ENCODE measurements at regions not wholly inside any gene's neighbourhood (a gene's known extent, or its start where the extent isn't known, plus 50 kb on each side); places are given as distances from the start of the nearest gene placed in this dataset.

DNA sequence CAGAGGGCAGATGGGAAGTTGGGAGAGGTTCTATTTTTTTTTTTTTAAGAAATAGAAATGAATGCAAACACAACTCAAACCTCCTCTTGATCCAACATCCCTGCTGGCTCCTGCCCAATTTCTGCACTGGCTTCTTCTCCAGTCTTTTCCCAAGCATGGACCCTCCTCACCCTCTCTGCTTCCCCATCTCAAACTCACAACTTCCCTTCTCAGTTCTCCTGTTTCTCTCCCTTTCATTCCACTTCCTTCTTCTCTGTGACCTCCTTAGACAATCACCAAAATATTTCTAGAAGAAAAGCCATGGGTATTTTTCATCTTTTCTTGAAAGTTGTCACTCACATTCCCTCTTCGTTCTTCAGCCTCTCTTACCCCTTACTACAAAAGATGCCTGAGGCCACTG, 85.2 kb upstream of the VPREB1 start:
- no peaks in the 10 kb centered on the region for H3K4me1 ChIP-seq
- no peak overlapping the region for H3K27ac ChIP-seq
- no peak for TF ChIP-seq POLR2A (IDR thresholded peaks at IDR 0.05)
- TF ChIP-seq, protein P1, sequence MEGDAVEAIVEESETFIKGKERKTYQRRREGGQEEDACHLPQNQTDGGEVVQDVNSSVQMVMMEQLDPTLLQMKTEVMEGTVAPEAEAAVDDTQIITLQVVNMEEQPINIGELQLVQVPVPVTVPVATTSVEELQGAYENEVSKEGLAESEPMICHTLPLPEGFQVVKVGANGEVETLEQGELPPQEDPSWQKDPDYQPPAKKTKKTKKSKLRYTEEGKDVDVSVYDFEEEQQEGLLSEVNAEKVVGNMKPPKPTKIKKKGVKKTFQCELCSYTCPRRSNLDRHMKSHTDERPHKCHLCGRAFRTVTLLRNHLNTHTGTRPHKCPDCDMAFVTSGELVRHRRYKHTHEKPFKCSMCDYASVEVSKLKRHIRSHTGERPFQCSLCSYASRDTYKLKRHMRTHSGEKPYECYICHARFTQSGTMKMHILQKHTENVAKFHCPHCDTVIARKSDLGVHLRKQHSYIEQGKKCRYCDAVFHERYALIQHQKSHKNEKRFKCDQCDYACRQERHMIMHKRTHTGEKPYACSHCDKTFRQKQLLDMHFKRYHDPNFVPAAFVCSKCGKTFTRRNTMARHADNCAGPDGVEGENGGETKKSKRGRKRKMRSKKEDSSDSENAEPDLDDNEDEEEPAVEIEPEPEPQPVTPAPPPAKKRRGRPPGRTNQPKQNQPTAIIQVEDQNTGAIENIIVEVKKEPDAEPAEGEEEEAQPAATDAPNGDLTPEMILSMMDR (IDR thresholded peaks at IDR 0.05) = no peak
- no peaks in the 10 kb centered on the region for H3K36me3 ChIP-seq
- no peak for DNase-seq
- no peak overlapping the region for H3K4me3 ChIP-seq
- no peaks in the 10 kb centered on the region for H3K27me3 ChIP-seq
- H3K9me3 ChIP-seq = no peaks in the 10 kb centered on the region

DNA sequence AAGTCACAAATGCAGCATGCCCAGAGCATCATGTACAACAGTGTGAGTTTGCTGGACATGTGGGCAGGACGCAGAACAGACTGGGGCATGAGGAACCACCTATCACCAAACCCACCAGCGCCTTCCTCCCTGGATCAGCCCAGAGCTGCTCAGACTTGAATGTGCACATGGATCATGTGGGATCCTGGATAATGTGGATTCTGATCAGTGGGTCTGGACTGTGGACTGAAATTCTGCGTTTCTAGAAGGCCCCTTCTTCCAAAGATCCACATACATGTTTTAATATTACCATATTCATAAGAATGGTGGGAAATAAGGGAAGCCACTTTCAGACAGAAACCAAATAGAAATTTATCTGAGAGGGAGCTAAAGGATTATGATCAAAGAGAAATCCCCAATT, 85.6 kb upstream of the VPREB1 start:
- Histone ChIP-seq H3K27me3 (no peaks in the 10 kb centered on the region), H3K4me3 (no peak overlapping the region), H3K9me3 (no peaks in the 10 kb centered on the region), H3K27ac (no peak overlapping the region), H3K4me1 (no peaks in the 10 kb centered on the region), H3K36me3 (no peaks in the 10 kb centered on the region)
- no peak for TF ChIP-seq POLR2A (IDR thresholded peaks at IDR 0.05)
- TF ChIP-seq, protein P1 (IDR thresholded peaks at IDR 0.05) = no peak
- no peak for DNase-seq

DNA sequence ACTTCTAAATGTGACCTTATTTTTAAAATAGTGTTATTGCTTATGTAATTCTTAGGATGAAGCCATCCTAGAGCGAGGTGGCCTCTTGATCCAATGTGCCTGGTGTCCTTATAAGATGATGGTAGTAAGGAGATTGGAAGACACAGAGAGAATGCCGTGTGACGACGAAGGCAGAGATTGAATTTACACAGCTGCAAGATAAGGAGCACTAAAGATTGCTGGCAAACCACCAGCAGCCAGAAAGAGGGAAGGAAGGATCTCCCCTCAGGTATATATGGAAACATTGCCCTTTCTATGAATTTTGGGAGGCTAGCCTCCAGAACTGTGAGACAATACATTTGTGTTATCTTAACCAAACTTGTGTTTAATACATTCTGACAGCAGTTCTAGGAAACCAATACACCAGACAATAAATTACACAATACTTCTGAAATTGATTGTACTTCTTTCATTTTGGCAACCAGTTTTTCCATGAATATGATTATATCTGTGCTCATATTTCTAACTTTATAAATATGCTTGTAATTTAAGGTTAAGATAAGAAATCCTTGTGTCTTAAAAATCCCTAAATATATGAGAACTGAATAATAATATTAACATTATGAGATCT, 86.3 kb upstream of the VPREB1 start:
- no peaks in the 10 kb centered on the region for H3K27me3 ChIP-seq
- no peaks in the 10 kb centered on the region for H3K4me1 ChIP-seq
- DNase-seq = no peak
- H3K27ac ChIP-seq = no peak overlapping the region
- H3K36me3 ChIP-seq = no peaks in the 10 kb centered on the region
- no peaks in the 10 kb centered on the region for H3K9me3 ChIP-seq
- TF ChIP-seq POLR2A (IDR thresholded peaks at IDR 0.05) = no peak
- TF ChIP-seq, protein P1 (IDR thresholded peaks at IDR 0.05) = no peak
- no peak overlapping the region for H3K4me3 ChIP-seq

DNA sequence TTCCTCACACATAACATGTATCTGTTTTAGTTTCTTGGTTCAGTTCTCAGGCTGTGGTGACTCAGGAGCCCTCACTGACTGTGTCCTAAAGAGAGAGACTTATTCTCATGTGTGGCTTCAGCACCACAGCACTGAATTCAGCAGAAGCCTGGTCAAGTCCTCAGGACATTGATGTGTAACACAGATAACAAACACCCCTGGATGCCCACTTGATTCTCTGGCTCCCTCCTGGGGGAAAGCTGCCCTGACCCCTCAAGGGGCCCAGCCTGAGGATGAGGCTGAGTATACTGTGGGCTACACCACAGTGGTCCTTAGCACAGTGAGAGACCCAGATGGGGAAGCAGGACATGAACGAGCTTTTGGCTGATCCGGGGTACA, 87.2 kb upstream of the VPREB1 start:
- Histone ChIP-seq H3K36me3 (no peaks in the 10 kb centered on the region), H3K27me3 (no peaks in the 10 kb centered on the region), H3K27ac (peak overlapping the region in 2 of 4 donors; percentile 63 to 73), H3K4me3 (no peak overlapping the region), H3K4me1 (no peaks in the 10 kb centered on the region), H3K9me3 (no peaks in the 10 kb centered on the region)
- TF ChIP-seq, protein P1 (IDR thresholded peaks at IDR 0.05) = no peak
- no peak for TF ChIP-seq POLR2A (IDR thresholded peaks at IDR 0.05)
- peak in 1 of 3 donors; percentile 52 for DNase-seq

DNA sequence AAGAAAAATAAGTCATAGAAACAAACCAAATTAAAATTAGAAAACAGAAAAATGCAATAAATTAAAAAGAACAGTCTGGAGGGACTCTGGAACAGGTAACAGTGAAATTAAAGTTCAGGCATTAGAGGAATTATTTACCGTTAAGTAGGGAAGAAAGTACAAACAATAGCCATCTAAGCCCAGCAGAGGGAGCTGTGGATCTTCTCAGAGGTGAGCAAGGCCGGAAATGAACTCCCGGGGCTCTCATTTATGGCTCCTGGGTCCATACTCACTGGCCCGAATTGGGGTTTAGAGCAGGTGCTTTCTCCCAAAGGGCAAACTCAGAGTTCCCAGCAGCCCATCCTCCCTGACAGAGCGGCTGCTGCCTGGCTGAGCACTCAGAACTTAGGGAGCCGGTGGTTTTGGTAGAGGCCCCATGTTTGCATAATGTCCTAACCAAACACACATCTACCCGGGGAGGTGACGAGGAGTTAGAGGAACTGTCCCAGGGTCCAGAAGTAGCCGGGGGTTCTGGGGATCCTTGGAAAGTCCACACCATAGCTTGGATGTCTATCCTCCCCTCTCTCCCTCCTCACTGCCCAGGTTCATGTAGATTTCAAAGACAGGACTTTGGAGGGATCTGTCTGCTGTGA, 87.8 kb upstream of the VPREB1 start:
- H3K27me3 ChIP-seq = no peaks in the 10 kb centered on the region
- TF ChIP-seq POLR2A (IDR thresholded peaks at IDR 0.05) = no peak
- TF ChIP-seq, protein P1 (IDR thresholded peaks at IDR 0.05) = peak; percentile 60 to 80 (median 68)

More for the DNA sequence above, 87.8 kb upstream of the VPREB1 start:
- H3K27ac ChIP-seq = peak overlapping the region in 2 of 4 donors; percentile 63 to 73
- no peak overlapping the region for H3K4me3 ChIP-seq
- H3K36me3 ChIP-seq = no peaks in the 10 kb centered on the region
- DNase-seq = peak in 2 of 3 donors; percentile 83 to 89
- H3K9me3 ChIP-seq = no peaks in the 10 kb centered on the region
- H3K4me1 ChIP-seq = no peaks in the 10 kb centered on the region

Data from Peyer's patch (tissue), 4 donors.